ENCODE measurements at regions not wholly inside any gene's neighbourhood (a gene's known extent, or its start where the extent isn't known, plus 50 kb on each side); places are given as distances from the start of the nearest gene placed in this dataset.

DNA sequence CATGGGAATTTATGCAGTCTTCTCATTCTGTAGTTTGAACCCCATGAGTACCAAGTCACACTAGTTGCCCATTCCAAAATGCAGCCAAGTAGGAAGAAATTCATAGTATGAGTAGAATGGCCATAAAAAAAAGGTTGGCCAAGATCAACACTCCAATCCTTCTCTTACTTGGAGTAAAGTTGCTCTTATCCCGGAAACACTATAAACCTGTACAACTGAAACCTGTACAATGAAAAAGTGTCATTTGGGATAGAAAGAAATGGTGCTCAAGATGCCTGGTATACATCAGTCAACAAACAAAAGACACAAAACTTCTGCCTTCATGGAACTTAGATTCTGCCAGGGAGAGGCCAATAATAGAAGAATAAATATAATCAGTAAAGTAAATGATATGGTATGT lies 325.0 kb downstream of the NFIB start:
- Mint-ChIP-seq H3K9me3 (peaks cover 22% of the 10 kb centered on the region), H3K27ac (no peak overlapping the region), H3K4me1 (peaks cover 13% of the 10 kb centered on the region), H3K27me3 (ENCODE audit: low read depth) (no peaks in the 10 kb centered on the region), H3K4me3 (no peak overlapping the region), H3K36me3 (peaks cover 6% of the 10 kb centered on the region)
- no peak for TF ChIP-seq CTCF (IDR thresholded peaks at IDR 0.05; ENCODE audit: unreplicated experiment)
- DNase-seq (ENCODE audit: low spot score in 2 of 2, unreplicated experiment in 2 of 2) = no peak

- no peaks in the 10 kb centered on the region for H3K27me3 Mint-ChIP-seq (ENCODE audit: low read depth)
- no peak overlapping the region for H3K27ac Mint-ChIP-seq
- peaks cover 23% of the 10 kb centered on the region for H3K4me1 Mint-ChIP-seq
- no peak for TF ChIP-seq CTCF (IDR thresholded peaks at IDR 0.05; ENCODE audit: unreplicated experiment)
- no peak overlapping the region for H3K4me3 Mint-ChIP-seq
- DNase-seq (ENCODE audit: low spot score in 2 of 2, unreplicated experiment in 2 of 2) = no peak
- H3K36me3 Mint-ChIP-seq = peaks cover 6% of the 10 kb centered on the region
- peaks cover 22% of the 10 kb centered on the region for H3K9me3 Mint-ChIP-seq
Measured at GRCh38 chr9:13983607-13984006, 330.3 kb downstream of the NFIB start.

DNA sequence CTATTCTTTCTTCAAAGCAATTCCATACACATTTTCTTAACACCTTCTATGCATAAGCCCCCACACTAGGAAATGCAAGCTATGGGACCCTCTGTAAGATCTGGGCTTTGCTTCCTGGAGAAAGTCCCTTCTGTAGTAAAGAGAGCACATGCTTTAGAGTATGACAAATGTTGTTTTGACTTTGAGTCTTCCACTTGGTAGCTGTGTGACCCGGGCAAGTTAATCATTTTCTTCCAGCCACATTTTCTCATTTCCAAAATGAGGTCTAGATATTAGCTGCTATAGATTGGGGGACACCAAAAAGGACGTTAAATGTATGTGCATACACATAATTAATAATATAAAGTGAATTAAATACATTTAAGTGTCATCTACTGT lies 334.0 kb downstream of the NFIB start:
- no peak for TF ChIP-seq CTCF (IDR thresholded peaks at IDR 0.05; ENCODE audit: unreplicated experiment)
- DNase-seq (ENCODE audit: low spot score in 2 of 2, unreplicated experiment in 2 of 2) = no peak
- Mint-ChIP-seq H3K27ac (peak overlapping the region; percentile 70), H3K27me3 (ENCODE audit: low read depth) (no peaks in the 10 kb centered on the region), H3K4me1 (peaks cover 56% of the 10 kb centered on the region), H3K4me3 (no peak overlapping the region), H3K36me3 (peaks cover 3% of the 10 kb centered on the region), H3K9me3 (peaks cover 4% of the 10 kb centered on the region)

DNA sequence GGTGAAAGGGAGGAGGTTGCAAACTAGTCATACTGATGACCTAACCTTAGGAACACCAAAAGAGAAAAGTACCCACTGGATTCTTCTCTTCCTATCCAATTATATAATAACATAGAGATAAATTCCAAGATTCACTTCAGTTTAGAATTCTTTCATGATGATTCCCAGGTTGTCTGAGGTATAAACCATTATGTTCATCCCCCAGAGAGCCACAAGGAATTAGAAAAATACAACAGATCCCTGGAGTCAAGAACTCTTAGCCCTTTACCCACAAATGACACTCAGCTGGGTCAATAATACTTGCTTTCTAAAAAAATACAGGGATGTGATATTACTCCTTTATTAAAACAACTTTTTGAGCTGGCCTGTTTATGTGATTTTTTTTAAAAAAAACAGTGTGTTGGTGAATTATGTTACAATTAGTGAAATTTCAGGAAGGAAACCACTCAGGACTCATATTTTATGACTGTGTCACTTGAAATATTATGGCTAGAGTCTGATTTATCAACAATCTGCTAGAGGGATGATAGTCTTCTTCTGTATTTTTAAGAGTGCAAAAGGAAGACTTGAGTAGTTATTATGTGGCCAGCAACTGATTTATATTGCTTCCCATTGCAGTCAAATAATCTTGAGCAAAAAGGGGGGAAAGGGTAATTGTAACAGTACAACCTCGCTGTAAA lies 338.2 kb downstream of the NFIB start:
- Mint-ChIP-seq H3K27ac (peak overlapping the region; percentile 52), H3K9me3 (no peaks in the 10 kb centered on the region), H3K27me3 (ENCODE audit: low read depth) (no peaks in the 10 kb centered on the region), H3K36me3 (no peaks in the 10 kb centered on the region), H3K4me3 (no peak overlapping the region), H3K4me1 (peaks cover 71% of the 10 kb centered on the region)
- no peak for DNase-seq (ENCODE audit: low spot score in 2 of 2, unreplicated experiment in 2 of 2)
- no peak for TF ChIP-seq CTCF (IDR thresholded peaks at IDR 0.05; ENCODE audit: unreplicated experiment)

- Mint-ChIP-seq H3K4me3 (no peak overlapping the region), H3K27ac (no peak overlapping the region), H3K36me3 (no peaks in the 10 kb centered on the region), H3K4me1 (peaks cover 67% of the 10 kb centered on the region), H3K9me3 (no peaks in the 10 kb centered on the region), H3K27me3 (ENCODE audit: low read depth) (no peaks in the 10 kb centered on the region)
- TF ChIP-seq CTCF (IDR thresholded peaks at IDR 0.05; ENCODE audit: unreplicated experiment) = no peak
- DNase-seq (ENCODE audit: low spot score in 2 of 2, unreplicated experiment in 2 of 2) = no peak
Measured at GRCh38 chr9:13974891-13975290, 339.1 kb downstream of the NFIB start.
